ENCODE measurements at regions not wholly inside any gene's neighbourhood (a gene's known extent, or its start where the extent isn't known, plus 50 kb on each side); places are given as distances from the start of the nearest gene placed in this dataset.

- no peaks in the 10 kb centered on the region for H3K27me3 ChIP-seq (ENCODE audit: control insufficient read depth, insufficient read depth, low read length)
- H3K27ac ChIP-seq (ENCODE audit: low read depth, low read length), result peak overlapping the region; percentile 58
- CTCF ChIA-PET, result interaction anchor here (1.8 to 5.3 kb wide), 4 partner anchors 27 to 138 kb away, joined by 6 to 22 read pairs (median 16); no protein-coding TSS in a partner anchor
- no peaks in the 10 kb centered on the region; the same call in 1 of the 2 replicates for H3K9me3 ChIP-seq (ENCODE audit: control insufficient read depth, insufficient read depth, low read length)
- DNase-seq (ENCODE audit: low read depth, low spot score), result no peak
- peak overlapping the region; percentile 33; the same call in 1 of the 2 replicates for H3K4me3 ChIP-seq (ENCODE audit: low read depth, low read length)
- peak; percentile 36 for TF ChIP-seq CTCF (IDR thresholded peaks at IDR 0.05; ENCODE audit: low read depth, low read length)
- POLR2A ChIA-PET, result interaction anchor here (0.5 to 0.9 kb wide), 2 partner anchors 103 to 131 kb away, joined by 3 read pairs; no protein-coding TSS in a partner anchor
These were observed 467.1 kb downstream of the SOX9 start for GRCh38 chr17:72587773-72588511.

DNA sequence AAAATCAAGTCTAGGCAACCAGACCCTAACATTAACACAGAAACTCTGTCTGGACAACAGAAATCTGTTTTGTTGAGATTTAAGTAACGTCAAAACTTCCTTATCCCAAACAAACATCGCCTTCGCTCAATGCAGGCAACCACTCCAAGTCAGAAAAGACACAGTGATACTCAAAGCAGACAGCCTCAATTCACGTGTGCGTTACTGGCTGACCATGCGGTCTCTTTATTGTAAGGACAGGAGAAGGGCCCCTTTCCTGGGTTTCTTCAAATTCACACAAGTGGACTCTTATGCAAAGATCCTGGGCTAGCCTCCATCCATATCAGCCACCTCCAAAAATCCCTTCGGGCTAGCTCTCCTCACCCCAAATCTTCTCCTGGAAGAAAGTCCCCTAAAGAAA lies 467.7 kb downstream of the SOX9 start:
- Histone ChIP-seq H3K27ac (ENCODE audit: low read depth, low read length) (peak overlapping the region; percentile 58), H3K27me3 (ENCODE audit: control insufficient read depth, insufficient read depth, low read length) (no peaks in the 10 kb centered on the region), H3K4me3 (ENCODE audit: low read depth, low read length) (peak overlapping the region; percentile 44), H3K9me3 (ENCODE audit: control insufficient read depth, insufficient read depth, low read length) (no peaks in the 10 kb centered on the region; the same call in 1 of the 2 replicates)
- DNase-seq (ENCODE audit: low read depth, low spot score), result no peak
- POLR2A ChIA-PET, result interaction anchor here (0.9 kb wide), 1 partner anchor 103 kb away, joined by 3 read pairs; no protein-coding TSS in a partner anchor
- no peak for TF ChIP-seq CTCF (IDR thresholded peaks at IDR 0.05; ENCODE audit: low read depth, low read length)
- CTCF ChIA-PET, result interaction anchor here (1.8 to 5.3 kb wide), 3 partner anchors 28 to 137 kb away, joined by 6 to 22 read pairs (median 11); no protein-coding TSS in a partner anchor

- POLR2A ChIA-PET, result interaction anchor here (0.7 to 0.9 kb wide), 2 partner anchors 102 to 127 kb away, joined by 3 read pairs; no protein-coding TSS in a partner anchor
- DNase-seq (ENCODE audit: low read depth, low spot score), result no peak
- Histone ChIP-seq H3K27me3 (ENCODE audit: control insufficient read depth, insufficient read depth, low read length) (no peaks in the 10 kb centered on the region), H3K4me3 (ENCODE audit: low read depth, low read length) (peak overlapping the region; percentile 44), H3K9me3 (ENCODE audit: control insufficient read depth, insufficient read depth, low read length) (no peaks in the 10 kb centered on the region; the same call in 1 of the 2 replicates), H3K27ac (ENCODE audit: low read depth, low read length) (peak overlapping the region; percentile 58)
- CTCF ChIA-PET, result interaction anchor here (1.8 to 5.3 kb wide), 3 partner anchors 29 to 137 kb away, joined by 6 to 22 read pairs (median 11); no protein-coding TSS in a partner anchor
- TF ChIP-seq CTCF (IDR thresholded peaks at IDR 0.05; ENCODE audit: low read depth, low read length), result no peak
These were observed 468.1 kb downstream of the SOX9 start for GRCh38 chr17:72588961-72589360.

- CTCF ChIA-PET, result no interaction called here
- no peaks in the 10 kb centered on the region; the same call in 1 of the 2 replicates for H3K9me3 ChIP-seq (ENCODE audit: control insufficient read depth, insufficient read depth, low read length)
- POLR2A ChIA-PET, result interaction anchor here (1.5 kb wide), 1 partner anchor 101 kb away, joined by 4 read pairs; no protein-coding TSS in a partner anchor
- peak overlapping the region; percentile 68 for H3K27ac ChIP-seq (ENCODE audit: low read depth, low read length)
- peak overlapping the region; percentile 96 for H3K4me3 ChIP-seq (ENCODE audit: low read depth, low read length)
- H3K27me3 ChIP-seq (ENCODE audit: control insufficient read depth, insufficient read depth, low read length), result no peaks in the 10 kb centered on the region
- DNase-seq (ENCODE audit: low read depth, low spot score), result no peak
- no peak for TF ChIP-seq CTCF (IDR thresholded peaks at IDR 0.05; ENCODE audit: low read depth, low read length)
These were observed 469.6 kb downstream of the SOX9 start for GRCh38 chr17:72590382-72590781.
